HepG2 (cell line): ENCODE measurements at regions not wholly inside any gene's neighbourhood (a gene's known extent, or its start where the extent isn't known, plus 50 kb on each side); places are given as distances from the start of the nearest gene placed in this dataset.

Source experiments
- ATAC-seq: fragments of 200-7000 bp; cut with Tn5 transposase; 3 replicates; pipeline ENCODE4 v1.9.1; 2020; ENCODE audit warnings: mild to moderate bottlenecking, moderate library complexity
- BruUV-seq: library from RNA; stranded (reverse); fragments of 400-500 nt; replicated peaks from 2 replicates; lab custom pipeline; 2021; lab: Mats Ljungman, UMichigan
- CTCF ChIA-PET: fragments of 300-600 bp; formaldehyde crosslinking; extraction: SDS; loops from one replicate; lab custom pipeline; 2021; ENCODE audit warnings: low total read pairs, inconsistent platforms, low intra/inter-chr PET ratio; lab: Yijun Ruan, JAX
- POLR2A ChIA-PET: fragments of 350-600 bp; sonication (Branson Sonifier 250); formaldehyde crosslinking; loops from one replicate; lab custom pipeline; 2020; ENCODE audit warnings: antibody characterized with exemption, inconsistent platforms; lab: Yijun Ruan, JAX
- DNase-seq: peaks from one replicate; pipeline ENCODE4 v3.0.0-alpha.2; 2015; ENCODE audit warnings: low spot score
- FAIRE-seq: peaks from 3 replicates; lab custom pipeline; 2011; peaks lifted over from hg19 to GRCh38; lab: Jason Lieb, UNC
- H2AFZ ChIP-seq: one replicate; pipeline ENCODE4 v1.6.1; 2011; ENCODE audit warnings: low read length, inconsistent platforms
- H3K27ac ChIP-seq: fragments of 300-600 bp; 3 replicates; pipeline ENCODE4 v1.8.0; 2011; ENCODE audit warnings: mixed run types, mild to moderate bottlenecking, mixed read lengths, low read length, inconsistent platforms; ENCODE audit not compliant: insufficient read depth; ENCODE audit errors: extremely low read length
- H3K27me3 ChIP-seq, 2 experiments: fragments of 200-600 bp in 1 of 2; 2 replicates in 1 of 2; 3 replicates in 1 of 2; pipeline versions ENCODE4 v1.6.0 to v1.8.0; 2011; ENCODE audit warnings: low read length in 2 of 2, mild to moderate bottlenecking in 2 of 2, moderate library complexity in 2 of 2, inconsistent platforms in 1 of 2; ENCODE audit not compliant: insufficient read depth in 2 of 2, control insufficient read depth in 1 of 2
- H3K36me3 ChIP-seq, 2 experiments: fragments of 200-600 bp in 1 of 2; replicated peaks in 1 of 2; 2 replicates in 1 of 2; 3 replicates in 1 of 2; pipeline versions ENCODE4 v1.5.1 to v1.8.0; 2011; ENCODE audit warnings: low read length in 2 of 2, inconsistent platforms in 1 of 2; ENCODE audit not compliant: insufficient read depth in 2 of 2, control insufficient read depth in 1 of 2
- H3K4me1 ChIP-seq: 2 replicates; pipeline ENCODE4 v1.5.1; 2012; ENCODE audit warnings: low read length, inconsistent platforms; ENCODE audit not compliant: insufficient read depth
- H3K4me2 ChIP-seq: 2 replicates; pipeline ENCODE4 v1.6.0; 2011; ENCODE audit warnings: low read depth, low read length, inconsistent platforms
- H3K4me3 ChIP-seq, 3 experiments: fragments of 200-600 bp in 1 of 3; sonication (generic), shearing (Covaris generic) in 1 of 3; replicated peaks in 1 of 3; 2 replicates each; pipeline ENCODE4 v1.5.1; 2011 to 2016; ENCODE audit warnings: low read length in 3 of 3, inconsistent platforms in 2 of 3, low read depth in 2 of 3, mild to moderate bottlenecking in 2 of 3, control low read depth in 1 of 3, mixed read lengths in 1 of 3; ENCODE audit not compliant: insufficient read depth in 1 of 3
- H3K79me2 ChIP-seq: one replicate; pipeline ENCODE4 v1.6.1; 2011; ENCODE audit warnings: low read length, inconsistent platforms; ENCODE audit not compliant: insufficient read depth
- H3K9ac ChIP-seq: 2 replicates; pipeline ENCODE4 v1.6.0; 2011; ENCODE audit warnings: mild to moderate bottlenecking, low read depth, low read length, inconsistent platforms; ENCODE audit not compliant: insufficient read depth
- H3K9me3 ChIP-seq: 2 replicates; pipeline ENCODE4 v1.5.1; 2012; ENCODE audit warnings: mild to moderate bottlenecking, low read length
- H4K20me1 ChIP-seq: 2 replicates; pipeline ENCODE4 v1.6.0; 2011; ENCODE audit warnings: inconsistent platforms, mild to moderate bottlenecking, low read length, moderate library complexity; ENCODE audit not compliant: insufficient read depth
- ASH2L ChIP-seq: fragments of 300-600, 200-600 bp; sonication (generic); IDR thresholded peaks from 2 replicates; pipeline ENCODE4 v1.7.0; 2017; ENCODE audit warnings: low read depth, mild to moderate bottlenecking, moderate library complexity, mixed read lengths, low read length; ENCODE audit not compliant: insufficient read length
- ERF ChIP-seq: IDR thresholded peaks from 2 replicates; pipeline ENCODE4 v1.6.1; 2018; ENCODE audit warnings: missing biosample characterization, missing genetic modification reagents
- REXO4 ChIP-seq: sonication (generic); formaldehyde crosslinking; IDR thresholded peaks from 2 replicates; pipeline ENCODE4 v1.8.0; 2022; ENCODE audit warnings: missing genetic modification reagents, mild to moderate bottlenecking, borderline replicate concordance
- SP140L ChIP-seq: sonication (generic); formaldehyde crosslinking; IDR thresholded peaks from 2 replicates; pipeline ENCODE4 v1.4.0; 2020; ENCODE audit warnings: missing genetic modification reagents, borderline replicate concordance
- TCF12 ChIP-seq, 2 experiments: fragments of 450-650 bp in 1 of 2; sonication (generic) in 1 of 2; formaldehyde crosslinking in 1 of 2; IDR thresholded peaks; 2 replicates each; pipeline versions ENCODE4 v1.6.1 to v1.8.0; 2017 to 2022; ENCODE audit warnings: antibody characterized with exemption in 1 of 2, mild to moderate bottlenecking in 1 of 2, missing genetic modification reagents in 1 of 2, moderate library complexity in 1 of 2
- ZIK1 ChIP-seq: sonication (generic); formaldehyde crosslinking; IDR thresholded peaks from 2 replicates; pipeline ENCODE4 v1.5.0; 2020; ENCODE audit warnings: mild to moderate bottlenecking, low read depth, missing genetic modification reagents, borderline replicate concordance
- ZNF274 ChIP-seq: sonication (generic); formaldehyde crosslinking; IDR thresholded peaks from 2 replicates; pipeline ENCODE4 v1.5.1; 2020; ENCODE audit warnings: mild to moderate bottlenecking, missing genetic modification reagents
- ZNF724P ChIP-seq: sonication (generic); formaldehyde crosslinking; IDR thresholded peaks from 2 replicates; pipeline ENCODE4 v1.8.0; 2022; ENCODE audit warnings: missing genetic modification reagents, borderline replicate concordance
- WGBS: methylation state at CpG from one replicate; pipeline ENCODE4 v1.1.6; 2017; ENCODE audit warnings: low lambda C conversion rate; 5-methylcytosine and 5-hydroxymethylcytosine counted together
- in situ Hi-C: cut with HindIII; loops from 2 replicates; pipeline ENCODE4 v1.10.0; 2017; ENCODE audit warnings: low pct_unique_long_range_greater_than_20kb; ENCODE audit not compliant: extremely low pct_ligation_motif_present
- intact Hi-C: fragments of 100-400 bp; cut with micrococcal nuclease; formaldehyde crosslinking; loops from one replicate; pipeline ENCODE4 v1.10.0; 2022; ENCODE audit not compliant: unreplicated experiment
- TF ChIP-seq, protein P1 (sequence below): IDR thresholded peaks from 2 replicates; pipeline ENCODE4 v1.6.1; 2016; ENCODE audit warnings: missing compliant biosample characterization, missing genetic modification reagents, borderline replicate concordance
- TF ChIP-seq, protein P2 (sequence below): IDR thresholded peaks from 2 replicates; pipeline ENCODE4 v1.6.1; 2016; ENCODE audit warnings: missing biosample characterization, missing genetic modification reagents, low read depth
- TF ChIP-seq, protein P3 (sequence below): sonication (generic); formaldehyde crosslinking; IDR thresholded peaks from 2 replicates; pipeline ENCODE4 v1.4.0; 2020; ENCODE audit warnings: missing genetic modification reagents, borderline replicate concordance

DNA sequence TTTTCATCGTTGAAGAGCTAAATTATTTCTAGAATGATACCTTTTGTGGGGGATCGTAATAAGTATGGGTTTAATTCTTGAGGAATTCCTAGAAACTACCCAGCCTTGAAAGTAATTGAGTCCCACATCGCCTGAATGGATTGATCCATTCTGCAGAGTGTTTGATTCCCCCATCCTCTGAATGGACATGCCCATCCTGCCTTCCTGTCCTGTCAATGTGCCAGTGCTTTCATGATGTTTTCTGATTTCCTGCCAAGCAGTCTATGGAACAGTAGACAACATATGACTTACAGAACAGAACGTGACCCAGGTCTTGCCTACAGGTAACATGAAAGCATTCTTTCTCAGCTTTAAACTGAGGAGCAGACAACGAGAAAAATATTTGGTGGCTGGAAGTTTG, 319.2 kb downstream of the DRD1 start:
- H3K79me2 ChIP-seq = no peaks in the 10 kb centered on the region
- DNase-seq = no peak
- H3K9ac ChIP-seq = no peak overlapping the region
- H2AFZ ChIP-seq = no peak overlapping the region
- ATAC-seq = no peak
- no peaks in the 10 kb centered on the region for H3K9me3 ChIP-seq
- in situ Hi-C loops (no loop called here), intact Hi-C loops (no loop called here)
- H3K4me3 ChIP-seq = no peak overlapping the region
- no peak overlapping the region for H3K4me2 ChIP-seq
- BruUV-seq = no TSS peak
- no peaks in the 10 kb centered on the region for H4K20me1 ChIP-seq
- CTCF ChIA-PET = no interaction called here
- no peaks in the 10 kb centered on the region for H3K4me1 ChIP-seq
- FAIRE-seq = no peak
- POLR2A ChIA-PET = no interaction called here
- no peak overlapping the region for H3K27ac ChIP-seq
- H3K36me3 ChIP-seq = no peaks in the 10 kb centered on the region
- WGBS = 0% methylated on average over 5 of the region's 5 CpGs
- no peak for TF ChIP-seq ZIK1 (CRISPR knock-in tag)
- no peak for TF ChIP-seq TCF12 (IDR thresholded peaks at IDR 0.05)
- TF ChIP-seq TCF12 (CRISPR knock-in tag; IDR thresholded peaks at IDR 0.05) = no peak
- TF ChIP-seq, protein P1, sequence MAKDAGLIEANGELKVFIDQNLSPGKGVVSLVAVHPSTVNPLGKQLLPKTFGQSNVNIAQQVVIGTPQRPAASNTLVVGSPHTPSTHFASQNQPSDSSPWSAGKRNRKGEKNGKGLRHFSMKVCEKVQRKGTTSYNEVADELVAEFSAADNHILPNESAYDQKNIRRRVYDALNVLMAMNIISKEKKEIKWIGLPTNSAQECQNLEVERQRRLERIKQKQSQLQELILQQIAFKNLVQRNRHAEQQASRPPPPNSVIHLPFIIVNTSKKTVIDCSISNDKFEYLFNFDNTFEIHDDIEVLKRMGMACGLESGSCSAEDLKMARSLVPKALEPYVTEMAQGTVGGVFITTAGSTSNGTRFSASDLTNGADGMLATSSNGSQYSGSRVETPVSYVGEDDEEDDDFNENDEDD (CRISPR knock-in tag) = no peak
- TF ChIP-seq, protein P2, sequence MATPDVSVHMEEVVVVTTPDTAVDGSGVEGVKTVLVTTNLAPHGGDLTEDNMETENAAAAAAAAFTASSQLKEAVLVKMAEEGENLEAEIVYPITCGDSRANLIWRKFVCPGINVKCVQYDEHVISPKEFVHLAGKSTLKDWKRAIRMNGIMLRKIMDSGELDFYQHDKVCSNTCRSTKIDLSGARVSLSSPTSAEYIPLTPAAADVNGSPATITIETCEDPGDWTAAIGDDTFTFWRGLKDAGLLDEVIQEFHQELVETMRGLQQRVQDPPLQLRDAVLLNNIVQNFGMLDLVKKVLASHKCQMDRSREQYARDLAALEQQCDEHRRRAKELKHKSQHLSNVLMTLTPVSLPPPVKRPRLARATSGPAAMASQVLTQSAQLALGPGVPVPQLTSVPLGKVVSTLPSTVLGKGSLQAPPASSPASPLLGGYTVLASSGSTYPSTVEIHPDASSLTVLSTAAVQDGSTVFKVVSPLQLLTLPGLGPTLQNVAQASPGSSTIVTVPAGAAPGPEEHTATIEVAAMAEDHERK (CRISPR knock-in tag) = no peak
- no peak for TF ChIP-seq ZNF274 (CRISPR knock-in tag)
- TF ChIP-seq, protein P3, sequence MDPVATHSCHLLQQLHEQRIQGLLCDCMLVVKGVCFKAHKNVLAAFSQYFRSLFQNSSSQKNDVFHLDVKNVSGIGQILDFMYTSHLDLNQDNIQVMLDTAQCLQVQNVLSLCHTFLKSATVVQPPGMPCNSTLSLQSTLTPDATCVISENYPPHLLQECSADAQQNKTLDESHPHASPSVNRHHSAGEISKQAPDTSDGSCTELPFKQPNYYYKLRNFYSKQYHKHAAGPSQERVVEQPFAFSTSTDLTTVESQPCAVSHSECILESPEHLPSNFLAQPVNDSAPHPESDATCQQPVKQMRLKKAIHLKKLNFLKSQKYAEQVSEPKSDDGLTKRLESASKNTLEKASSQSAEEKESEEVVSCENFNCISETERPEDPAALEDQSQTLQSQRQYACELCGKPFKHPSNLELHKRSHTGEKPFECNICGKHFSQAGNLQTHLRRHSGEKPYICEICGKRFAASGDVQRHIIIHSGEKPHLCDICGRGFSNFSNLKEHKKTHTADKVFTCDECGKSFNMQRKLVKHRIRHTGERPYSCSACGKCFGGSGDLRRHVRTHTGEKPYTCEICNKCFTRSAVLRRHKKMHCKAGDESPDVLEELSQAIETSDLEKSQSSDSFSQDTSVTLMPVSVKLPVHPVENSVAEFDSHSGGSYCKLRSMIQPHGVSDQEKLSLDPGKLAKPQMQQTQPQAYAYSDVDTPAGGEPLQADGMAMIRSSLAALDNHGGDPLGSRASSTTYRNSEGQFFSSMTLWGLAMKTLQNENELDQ (CRISPR knock-in tag) = no peak
- no peak for TF ChIP-seq ZNF724P (CRISPR knock-in tag)
- TF ChIP-seq ASH2L = no peak
- TF ChIP-seq ERF (CRISPR knock-in tag) = no peak
- TF ChIP-seq REXO4 = no peak
- no peak for TF ChIP-seq SP140L
- no peaks in the 10 kb centered on the region; a peak in 1 of 5 replicates for H3K27me3 ChIP-seq
